ENCODE measurements at regions not wholly inside any gene's neighbourhood (a gene's known extent, or its start where the extent isn't known, plus 50 kb on each side); places are given as distances from the start of the nearest gene placed in this dataset.

DNA sequence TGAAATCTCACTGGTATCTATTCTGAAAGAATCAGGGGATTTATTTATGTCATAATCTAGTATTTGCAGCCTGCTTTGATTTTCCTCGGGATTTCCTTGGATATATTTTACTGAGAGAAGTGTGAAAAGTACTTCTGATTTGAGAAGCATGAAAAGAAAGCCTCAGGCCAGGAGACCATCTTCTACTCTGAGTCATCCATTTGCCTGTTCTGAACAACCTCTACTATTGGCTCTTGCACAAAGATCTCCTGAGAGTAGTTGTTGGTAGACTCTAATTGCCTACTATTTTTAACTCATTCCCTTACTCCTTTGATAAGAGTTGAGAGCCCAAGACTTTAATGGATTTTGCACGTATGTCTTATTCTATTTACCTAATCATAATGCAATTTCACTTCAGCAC lies 318.9 kb downstream of the BCHE start:
- TF ChIP-seq CTCF (optimal IDR thresholded peaks at IDR 0.05 in 1 of 3, IDR thresholded peaks at IDR 0.05 in 1 of 3, conservative IDR thresholded peaks at IDR 0.05 in 1 of 3; ENCODE audit: extremely low read depth in 1 of 3, insufficient read depth in 2 of 3, low read length in 3 of 3) (no peak), EZH2 (IDR thresholded peaks at IDR 0.05; ENCODE audit: low read length) (no peak)
